MM.1S (cell line): ENCODE measurements at regions not wholly inside any gene's neighbourhood (a gene's known extent, or its start where the extent isn't known, plus 50 kb on each side); places are given as distances from the start of the nearest gene placed in this dataset.

ENCODE experiments used
- DNase-seq: peaks from one replicate; pipeline ENCODE4 v3.0.0-alpha.2; 2015
- H2AFZ ChIP-seq: fragments of 300-600 bp; sonication (generic); 2 replicates; pipeline ENCODE4 v1.6.0; 2016; ENCODE audit warnings: antibody characterized with exemption, low read length
- H3F3A ChIP-seq: fragments of 300-600 bp; sonication (generic); 2 replicates; pipeline ENCODE4 v1.6.1; 2016; ENCODE audit warnings: mild to moderate bottlenecking, antibody characterized with exemption, low read length, moderate library complexity, mixed read lengths; ENCODE audit not compliant: insufficient read depth
- H3K27ac ChIP-seq: fragments of 300-600 bp; sonication (generic); 2 replicates; pipeline ENCODE4 v1.5.1; 2016; ENCODE audit warnings: mild to moderate bottlenecking, low read length
- H3K27me3 ChIP-seq: fragments of 300-600 bp; sonication (generic); replicated peaks from 2 replicates; pipeline ENCODE4 v1.6.0; 2016; ENCODE audit warnings: low read length; ENCODE audit not compliant: insufficient read depth
- H3K36me3 ChIP-seq: fragments of 300-600 bp; sonication (generic); replicated peaks from 2 replicates; pipeline ENCODE4 v1.6.1; 2016; ENCODE audit warnings: mild to moderate bottlenecking, low read length, mixed read lengths; ENCODE audit not compliant: insufficient read depth
- H3K4me1 ChIP-seq: fragments of 300-600 bp; sonication (generic); 2 replicates; pipeline ENCODE4 v1.6.1; 2016; ENCODE audit warnings: low read length, mixed read lengths
- H3K4me2 ChIP-seq: fragments of 300-600 bp; sonication (generic); 2 replicates; pipeline ENCODE4 v1.6.0; 2016; ENCODE audit warnings: low read depth, low read length
- H3K4me3 ChIP-seq: fragments of 300-600 bp; sonication (generic); 2 replicates; pipeline ENCODE4 v1.5.1; 2016; ENCODE audit warnings: low read length, mixed read lengths
- H3K79me2 ChIP-seq: fragments of 300-600 bp; sonication (generic); 2 replicates; pipeline ENCODE4 v1.6.1; 2016; ENCODE audit warnings: mixed run types, low read length, mixed read lengths
- H3K9ac ChIP-seq: fragments of 300-600 bp; sonication (generic); 2 replicates; pipeline ENCODE4 v1.6.1; 2016; ENCODE audit warnings: low read length, mixed read lengths
- H3K9me2 ChIP-seq: fragments of 300-600 bp; sonication (generic); replicated peaks from 2 replicates; pipeline ENCODE4 v1.6.1; 2016; ENCODE audit warnings: mild to moderate bottlenecking, low read length, mixed read lengths; ENCODE audit not compliant: insufficient read depth
- H3K9me3 ChIP-seq: fragments of 300-600 bp; sonication (generic); replicated peaks from 2 replicates; pipeline ENCODE4 v1.6.1; 2016; ENCODE audit warnings: mild to moderate bottlenecking, low read length, mixed read lengths; ENCODE audit not compliant: insufficient read depth
- H4K20me1 ChIP-seq: fragments of 300-600 bp; sonication (generic); 2 replicates; pipeline ENCODE4 v1.6.1; 2016; ENCODE audit warnings: mild to moderate bottlenecking, low read length, moderate library complexity, mixed read lengths; ENCODE audit not compliant: insufficient read depth
- CTCF ChIP-seq: fragments of 300-600 bp; sonication (generic); IDR thresholded peaks from 2 replicates; pipeline ENCODE4 v1.5.1; 2016; ENCODE audit warnings: antibody characterized with exemption, low read length, mixed read lengths
- EZH2 ChIP-seq: fragments of 300-600 bp; sonication (generic); optimal IDR thresholded peaks from 2 replicates; pipeline ENCODE3; 2017; ENCODE audit warnings: low read depth, mild to moderate bottlenecking, antibody characterized with exemption, low read length, mixed read lengths
- EZH2phosphoT487 ChIP-seq: fragments of 300-600 bp; sonication (generic); IDR thresholded peaks from 2 replicates; pipeline ENCODE4 v1.6.1; 2018; ENCODE audit warnings: antibody characterized with exemption, low read length

- TF ChIP-seq EZH2phosphoT487 (no peak), EZH2 (no peak), CTCF (no peak)
Measured at GRCh38 chr12:32997471-32997870, 100.9 kb upstream of the PKP2 start.

GRCh38 chr12:32995623-32996022 lies 99.0 kb upstream of the PKP2 start:
- no peaks in the 10 kb centered on the region for H4K20me1 ChIP-seq
- no peaks in the 10 kb centered on the region for H3K79me2 ChIP-seq
- no peaks in the 10 kb centered on the region for H3K27me3 ChIP-seq
- H3K9me2 ChIP-seq, result no peaks in the 10 kb centered on the region
- no peak overlapping the region for H3K27ac ChIP-seq
- H3K4me2 ChIP-seq, result no peak overlapping the region
- no peak overlapping the region for H3K4me3 ChIP-seq
- TF ChIP-seq CTCF, result no peak
- TF ChIP-seq EZH2phosphoT487, result no peak
- no peak for TF ChIP-seq EZH2
- H2AFZ ChIP-seq, result no peak overlapping the region
- no peaks in the 10 kb centered on the region for H3K4me1 ChIP-seq
- H3F3A ChIP-seq, result no peaks in the 10 kb centered on the region
- H3K36me3 ChIP-seq, result no peaks in the 10 kb centered on the region
- H3K9me3 ChIP-seq, result no peaks in the 10 kb centered on the region
- DNase-seq, result no peak
- no peak overlapping the region for H3K9ac ChIP-seq

More at GRCh38 chr12:32997471-32997870, 100.9 kb upstream of the PKP2 start:
- Histone ChIP-seq H3K4me3 (no peak overlapping the region), H3K9me2 (no peaks in the 10 kb centered on the region), H2AFZ (no peak overlapping the region), H3K27ac (no peak overlapping the region), H3K9me3 (no peaks in the 10 kb centered on the region), H3K4me2 (no peak overlapping the region), H3K27me3 (no peaks in the 10 kb centered on the region), H3K79me2 (no peaks in the 10 kb centered on the region), H3K36me3 (no peaks in the 10 kb centered on the region), H4K20me1 (no peaks in the 10 kb centered on the region), H3K9ac (no peak overlapping the region), H3F3A (no peaks in the 10 kb centered on the region), H3K4me1 (no peaks in the 10 kb centered on the region)
- DNase-seq, result no peak

GRCh38 chr12:32993404-32993803 lies 96.8 kb upstream of the PKP2 start:
- Histone ChIP-seq H2AFZ (no peak overlapping the region), H3F3A (no peaks in the 10 kb centered on the region), H3K36me3 (no peaks in the 10 kb centered on the region), H3K4me1 (no peaks in the 10 kb centered on the region), H3K9me3 (no peaks in the 10 kb centered on the region), H4K20me1 (no peaks in the 10 kb centered on the region), H3K4me2 (no peak overlapping the region), H3K9ac (no peak overlapping the region), H3K4me3 (no peak overlapping the region), H3K27me3 (no peaks in the 10 kb centered on the region), H3K27ac (no peak overlapping the region), H3K79me2 (no peaks in the 10 kb centered on the region), H3K9me2 (no peaks in the 10 kb centered on the region)
- no peak for DNase-seq
- TF ChIP-seq EZH2, result no peak
- TF ChIP-seq CTCF, result no peak
- TF ChIP-seq EZH2phosphoT487, result no peak
